HG03196 (cell line): ENCODE measurements at regions not wholly inside any gene's neighbourhood (a gene's known extent, or its start where the extent isn't known, plus 50 kb on each side); places are given as distances from the start of the nearest gene placed in this dataset.

ENCODE experiments used
- ATAC-seq: cut with Tn5 transposase; IDR thresholded peaks from one replicate; pipeline ENCODE4 v1.9.1; 2021; ENCODE audit not compliant: unreplicated experiment

- no peak for ATAC-seq
Observed at GRCh38 chr6:139423971-139424667, 49.7 kb upstream of the CITED2 start.
